ENCODE measurements at regions not wholly inside any gene's neighbourhood (a gene's known extent, or its start where the extent isn't known, plus 50 kb on each side); places are given as distances from the start of the nearest gene placed in this dataset.

- Mint-ChIP-seq H3K27me3 (no peaks in the 10 kb centered on the region), H3K9me3 (ENCODE audit: insufficient read depth) (no peaks in the 10 kb centered on the region), H3K4me1 (no peaks in the 10 kb centered on the region), H3K27ac (no peak overlapping the region), H3K4me3 (no peak overlapping the region)
- Histone ChIP-seq H3K9me3 (ENCODE audit: control extremely low read depth in 1 of 3, control insufficient read depth in 2 of 3, insufficient read depth in 1 of 3, low read length in 2 of 3) (peaks cover 0 to 2% (median 0%) of the 10 kb centered on the region in 3 donors), H3K4me2 (replicated peaks; ENCODE audit: low read depth, low read length, poor library complexity, severe bottlenecking) (no peak overlapping the region), H3K36me3 (replicated peaks in 1 of 2; ENCODE audit: control extremely low read depth in 1 of 2, control insufficient read depth in 1 of 2, extremely low read depth in 1 of 2, insufficient read depth in 2 of 2, low read length in 1 of 2) (no peaks in the 10 kb centered on the region), H3K4me1 (ENCODE audit: control insufficient read depth in 2 of 2, insufficient read depth in 2 of 2, low read length in 2 of 2) (no peaks in the 10 kb centered on the region), H3K27ac (ENCODE audit: low read length in 2 of 2) (no peak overlapping the region), H4K20me1 (ENCODE audit: control insufficient read depth, insufficient read depth, low read length, poor library complexity, severe bottlenecking) (no peaks in the 10 kb centered on the region), H3K27me3 (replicated peaks in 1 of 4; ENCODE audit: control extremely low read depth in 1 of 4, control insufficient read depth in 3 of 4, insufficient read depth in 4 of 4, low read length in 3 of 4) (no peaks in the 10 kb centered on the region), H2AFZ (ENCODE audit: insufficient read depth, low read depth, low read length, poor library complexity, severe bottlenecking) (no peak overlapping the region), H3K9ac (ENCODE audit: low read length) (no peak overlapping the region), H3K4me3 (ENCODE audit: control extremely low read depth in 1 of 5, extremely low read depth in 1 of 5, insufficient read depth in 1 of 5, low read depth in 2 of 5, low read length in 4 of 5) (no peak overlapping the region), H3K79me2 (ENCODE audit: control insufficient read depth, insufficient read depth, low read length) (no peaks in the 10 kb centered on the region)
- ChIA-PET CTCF (no interaction called here), POLR2A (no interaction called here)
- ATAC-seq (ENCODE audit: low read depth) (no peak), DNase-seq (no peak)
- intact Hi-C loops (cut with micrococcal nuclease), result no loop called here
- no peak for TF ChIP-seq EZH2 (IDR thresholded peaks at IDR 0.05; ENCODE audit: borderline replicate concordance, insufficient read depth, low read depth, low read length, poor library complexity, severe bottlenecking)
- TF ChIP-seq CTCF (IDR thresholded peaks at IDR 0.05), result no peak
- WGBS (ENCODE audit: insufficient coverage), result 100% methylated on average over 1 of the region's 2 CpGs
Observed at GRCh38 chr2:124988111-124988510, 963.0 kb downstream of the CNTNAP5 start.

- no peak overlapping the region for H2AFZ ChIP-seq (ENCODE audit: insufficient read depth, low read depth, low read length, poor library complexity, severe bottlenecking)
- CTCF ChIA-PET, result no interaction called here
- H3K4me3 ChIP-seq (ENCODE audit: control extremely low read depth in 1 of 5, extremely low read depth in 1 of 5, insufficient read depth in 1 of 5, low read depth in 2 of 5, low read length in 4 of 5), result no peak overlapping the region
- no peak overlapping the region for H3K9ac ChIP-seq (ENCODE audit: low read length)
- no peaks in the 10 kb centered on the region for H4K20me1 ChIP-seq (ENCODE audit: control insufficient read depth, insufficient read depth, low read length, poor library complexity, severe bottlenecking)
- H3K9me3 ChIP-seq (ENCODE audit: control extremely low read depth in 1 of 3, control insufficient read depth in 2 of 3, insufficient read depth in 1 of 3, low read length in 2 of 3), result peaks cover 0 to 2% (median 0%) of the 10 kb centered on the region in 3 donors
- WGBS (ENCODE audit: insufficient coverage), result no CpG with 5 or more reads among the region's 3 CpGs
- Mint-ChIP-seq H3K4me3 (no peak overlapping the region), H3K4me1 (no peaks in the 10 kb centered on the region), H3K27ac (no peak overlapping the region), H3K27me3 (no peaks in the 10 kb centered on the region), H3K9me3 (ENCODE audit: insufficient read depth) (no peaks in the 10 kb centered on the region)
- DNase-seq, result no peak
- no peak for ATAC-seq (ENCODE audit: low read depth)
- TF ChIP-seq CTCF (IDR thresholded peaks at IDR 0.05), result no peak
- no peak for TF ChIP-seq EZH2 (IDR thresholded peaks at IDR 0.05; ENCODE audit: borderline replicate concordance, insufficient read depth, low read depth, low read length, poor library complexity, severe bottlenecking)
- H3K4me1 ChIP-seq (ENCODE audit: control insufficient read depth in 2 of 2, insufficient read depth in 2 of 2, low read length in 2 of 2), result no peaks in the 10 kb centered on the region
- H3K79me2 ChIP-seq (ENCODE audit: control insufficient read depth, insufficient read depth, low read length), result no peaks in the 10 kb centered on the region
- POLR2A ChIA-PET, result no interaction called here
- H3K27ac ChIP-seq (ENCODE audit: low read length in 2 of 2), result no peak overlapping the region
- H3K4me2 ChIP-seq (replicated peaks; ENCODE audit: low read depth, low read length, poor library complexity, severe bottlenecking), result no peak overlapping the region
- intact Hi-C loops (cut with micrococcal nuclease), result no loop called here
- no peaks in the 10 kb centered on the region for H3K27me3 ChIP-seq (replicated peaks in 1 of 4; ENCODE audit: control extremely low read depth in 1 of 4, control insufficient read depth in 3 of 4, insufficient read depth in 4 of 4, low read length in 3 of 4)
- no peaks in the 10 kb centered on the region for H3K36me3 ChIP-seq (replicated peaks in 1 of 2; ENCODE audit: control extremely low read depth in 1 of 2, control insufficient read depth in 1 of 2, extremely low read depth in 1 of 2, insufficient read depth in 2 of 2, low read length in 1 of 2)
Observed at GRCh38 chr2:124988794-124989193, 963.7 kb downstream of the CNTNAP5 start.
